HepG2 (cell line): ENCODE measurements at regions not wholly inside any gene's neighbourhood (a gene's known extent, or its start where the extent isn't known, plus 50 kb on each side); places are given as distances from the start of the nearest gene placed in this dataset.

Experiments used
- ATAC-seq: fragments of 200-7000 bp; cut with Tn5 transposase; 3 replicates; pipeline ENCODE4 v1.9.1; 2020; ENCODE audit warnings: mild to moderate bottlenecking, moderate library complexity
- BruUV-seq: library from RNA; stranded (reverse); fragments of 400-500 nt; replicated peaks from 2 replicates; lab custom pipeline; 2021; lab: Mats Ljungman, UMichigan
- CTCF ChIA-PET: fragments of 300-600 bp; formaldehyde crosslinking; extraction: SDS; loops from one replicate; lab custom pipeline; 2021; ENCODE audit warnings: low total read pairs, inconsistent platforms, low intra/inter-chr PET ratio; lab: Yijun Ruan, JAX
- POLR2A ChIA-PET: fragments of 350-600 bp; sonication (Branson Sonifier 250); formaldehyde crosslinking; loops from one replicate; lab custom pipeline; 2020; ENCODE audit warnings: antibody characterized with exemption, inconsistent platforms; lab: Yijun Ruan, JAX
- DNase-seq: peaks from one replicate; pipeline ENCODE4 v3.0.0-alpha.2; 2015; ENCODE audit warnings: low spot score
- FAIRE-seq: peaks from 3 replicates; lab custom pipeline; 2011; peaks lifted over from hg19 to GRCh38; lab: Jason Lieb, UNC
- H2AFZ ChIP-seq: one replicate; pipeline ENCODE4 v1.6.1; 2011; ENCODE audit warnings: low read length, inconsistent platforms
- H3K27ac ChIP-seq: fragments of 300-600 bp; 3 replicates; pipeline ENCODE4 v1.8.0; 2011; ENCODE audit warnings: mixed run types, mild to moderate bottlenecking, mixed read lengths, low read length, inconsistent platforms; ENCODE audit not compliant: insufficient read depth; ENCODE audit errors: extremely low read length
- H3K27me3 ChIP-seq, 2 experiments: fragments of 200-600 bp in 1 of 2; 2 replicates in 1 of 2; 3 replicates in 1 of 2; pipeline versions ENCODE4 v1.6.0 to v1.8.0; 2011; ENCODE audit warnings: low read length in 2 of 2, mild to moderate bottlenecking in 2 of 2, moderate library complexity in 2 of 2, inconsistent platforms in 1 of 2; ENCODE audit not compliant: insufficient read depth in 2 of 2, control insufficient read depth in 1 of 2
- H3K36me3 ChIP-seq, 2 experiments: fragments of 200-600 bp in 1 of 2; replicated peaks in 1 of 2; 2 replicates in 1 of 2; 3 replicates in 1 of 2; pipeline versions ENCODE4 v1.5.1 to v1.8.0; 2011; ENCODE audit warnings: low read length in 2 of 2, inconsistent platforms in 1 of 2; ENCODE audit not compliant: insufficient read depth in 2 of 2, control insufficient read depth in 1 of 2
- H3K4me1 ChIP-seq: 2 replicates; pipeline ENCODE4 v1.5.1; 2012; ENCODE audit warnings: low read length, inconsistent platforms; ENCODE audit not compliant: insufficient read depth
- H3K4me2 ChIP-seq: 2 replicates; pipeline ENCODE4 v1.6.0; 2011; ENCODE audit warnings: low read depth, low read length, inconsistent platforms
- H3K4me3 ChIP-seq, 3 experiments: fragments of 200-600 bp in 1 of 3; sonication (generic), shearing (Covaris generic) in 1 of 3; replicated peaks in 1 of 3; 2 replicates each; pipeline ENCODE4 v1.5.1; 2011 to 2016; ENCODE audit warnings: low read length in 3 of 3, inconsistent platforms in 2 of 3, low read depth in 2 of 3, mild to moderate bottlenecking in 2 of 3, control low read depth in 1 of 3, mixed read lengths in 1 of 3; ENCODE audit not compliant: insufficient read depth in 1 of 3
- H3K79me2 ChIP-seq: one replicate; pipeline ENCODE4 v1.6.1; 2011; ENCODE audit warnings: low read length, inconsistent platforms; ENCODE audit not compliant: insufficient read depth
- H3K9ac ChIP-seq: 2 replicates; pipeline ENCODE4 v1.6.0; 2011; ENCODE audit warnings: mild to moderate bottlenecking, low read depth, low read length, inconsistent platforms; ENCODE audit not compliant: insufficient read depth
- H3K9me3 ChIP-seq: 2 replicates; pipeline ENCODE4 v1.5.1; 2012; ENCODE audit warnings: mild to moderate bottlenecking, low read length
- H4K20me1 ChIP-seq: 2 replicates; pipeline ENCODE4 v1.6.0; 2011; ENCODE audit warnings: inconsistent platforms, mild to moderate bottlenecking, low read length, moderate library complexity; ENCODE audit not compliant: insufficient read depth
- NCOA1 ChIP-seq: sonication (generic); formaldehyde crosslinking; IDR thresholded peaks from 2 replicates; pipeline ENCODE4 v1.9.0; 2021; ENCODE audit warnings: missing genetic modification reagents
- RNF2 ChIP-seq: fragments of 450-650 bp; conservative IDR thresholded peaks from 2 replicates; pipeline ENCODE4 v1.6.1; 2016; ENCODE audit warnings: low read depth
- SMARCE1 ChIP-seq: fragments of 450-650 bp; IDR thresholded peaks from 2 replicates; pipeline ENCODE4 v1.6.1; 2017; ENCODE audit warnings: borderline replicate concordance
- ZKSCAN8 ChIP-seq: IDR thresholded peaks from 2 replicates; pipeline ENCODE4 v1.6.1; 2016; ENCODE audit warnings: borderline replicate concordance, missing genetic modification reagents, missing compliant biosample characterization
- ZNF605 ChIP-seq: sonication (generic); formaldehyde crosslinking; IDR thresholded peaks from 2 replicates; pipeline ENCODE4 v1.8.0; 2022; ENCODE audit warnings: mild to moderate bottlenecking, missing genetic modification reagents
- WGBS: methylation state at CpG from one replicate; pipeline ENCODE4 v1.1.6; 2017; ENCODE audit warnings: low lambda C conversion rate; 5-methylcytosine and 5-hydroxymethylcytosine counted together
- in situ Hi-C: cut with HindIII; loops from 2 replicates; pipeline ENCODE4 v1.10.0; 2017; ENCODE audit warnings: low pct_unique_long_range_greater_than_20kb; ENCODE audit not compliant: extremely low pct_ligation_motif_present
- intact Hi-C: fragments of 100-400 bp; cut with micrococcal nuclease; formaldehyde crosslinking; loops from one replicate; pipeline ENCODE4 v1.10.0; 2022; ENCODE audit not compliant: unreplicated experiment

DNA sequence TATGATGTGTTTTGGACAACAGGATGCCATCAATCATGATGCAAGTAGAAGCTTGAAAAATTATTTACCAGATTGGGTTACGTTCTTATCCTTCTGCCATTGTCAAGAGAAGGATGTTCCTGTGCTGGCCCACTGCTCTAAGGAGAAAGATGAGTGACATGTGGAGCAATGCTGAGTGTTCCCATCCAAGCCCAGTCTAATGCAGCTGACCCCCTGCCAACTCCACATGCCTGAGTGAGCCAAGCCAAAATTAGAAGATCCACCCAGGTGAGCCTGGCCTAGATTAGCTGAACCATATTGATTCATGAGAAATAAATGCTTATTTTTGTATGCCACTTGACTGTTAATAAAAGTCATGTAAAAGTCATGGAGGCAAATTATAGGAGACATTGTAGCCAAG is 446.5 kb downstream of the CNTN3 start:
- Histone ChIP-seq H3K9me3 (peaks cover 70% of the 10 kb centered on the region), H4K20me1 (no peaks in the 10 kb centered on the region), H3K27ac (no peak overlapping the region), H3K36me3 (no peaks in the 10 kb centered on the region), H3K27me3 (no peaks in the 10 kb centered on the region; a peak in 1 of 5 replicates), H3K9ac (no peak overlapping the region), H3K4me1 (no peaks in the 10 kb centered on the region), H3K79me2 (no peaks in the 10 kb centered on the region), H3K4me2 (no peak overlapping the region), H3K4me3 (no peak overlapping the region), H2AFZ (no peak overlapping the region)
- in situ Hi-C loops (no loop called here), intact Hi-C loops (no loop called here)
- DNase-seq (no peak), ATAC-seq (no peak), FAIRE-seq (no peak)
- ChIA-PET POLR2A (no interaction called here), CTCF (no interaction called here)
- WGBS: 7% methylated on average over 1 of the region's 1 CpG
- no peak for TF ChIP-seq NCOA1 (CRISPR knock-in tag)
- TF ChIP-seq ZNF605 (CRISPR knock-in tag): no peak
- BruUV-seq: no TSS peak

DNA sequence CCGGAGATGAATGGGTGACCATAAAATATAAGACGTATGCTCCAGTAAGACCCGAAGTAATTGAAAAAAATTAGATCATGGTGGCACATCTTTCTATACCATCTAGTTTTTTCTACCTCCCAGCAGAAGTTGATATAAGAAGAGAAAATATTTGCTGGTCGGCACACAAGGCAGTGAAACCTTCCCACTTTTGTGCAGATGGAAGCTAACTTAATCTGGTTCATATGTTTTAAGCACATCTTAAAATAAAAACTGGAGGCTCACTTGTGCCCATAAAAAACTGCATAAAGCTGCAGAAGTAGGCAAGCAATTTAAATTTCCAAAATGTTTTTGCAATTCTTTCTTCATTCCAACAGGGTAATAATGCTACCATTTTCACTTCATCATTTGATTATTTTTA is 449.2 kb downstream of the CNTN3 start:
- no peaks in the 10 kb centered on the region; a peak in 1 of 5 replicates for H3K27me3 ChIP-seq
- H3K79me2 ChIP-seq: no peaks in the 10 kb centered on the region
- intact Hi-C loops: no loop called here
- no peak overlapping the region for H3K9ac ChIP-seq
- ChIA-PET POLR2A (no interaction called here), CTCF (no interaction called here)
- no peak overlapping the region for H2AFZ ChIP-seq
- no peak for ATAC-seq
- H3K4me2 ChIP-seq: no peak overlapping the region
- 36% methylated on average over 4 of the region's 4 CpGs for WGBS
- H3K27ac ChIP-seq: no peak overlapping the region
- no peak for FAIRE-seq
- TF ChIP-seq SMARCE1 (no peak), ZKSCAN8 (CRISPR knock-in tag) (no peak), RNF2 (no peak)
- no TSS peak for BruUV-seq
- no peak for DNase-seq
- peaks cover 54% of the 10 kb centered on the region for H3K9me3 ChIP-seq
- no peaks in the 10 kb centered on the region for H3K4me1 ChIP-seq
- no peaks in the 10 kb centered on the region for H4K20me1 ChIP-seq
- in situ Hi-C loops: no loop called here
- H3K36me3 ChIP-seq: no peaks in the 10 kb centered on the region
- H3K4me3 ChIP-seq: no peak overlapping the region
